ENCODE measurements at regions not wholly inside any gene's neighbourhood (a gene's known extent, or its start where the extent isn't known, plus 50 kb on each side); places are given as distances from the start of the nearest gene placed in this dataset.
"Not testable (repeated sequence)": the region's sequence is repeated elsewhere in the genome, so short reads cannot be mapped to it uniquely, and the experiment has no call there.

DNA sequence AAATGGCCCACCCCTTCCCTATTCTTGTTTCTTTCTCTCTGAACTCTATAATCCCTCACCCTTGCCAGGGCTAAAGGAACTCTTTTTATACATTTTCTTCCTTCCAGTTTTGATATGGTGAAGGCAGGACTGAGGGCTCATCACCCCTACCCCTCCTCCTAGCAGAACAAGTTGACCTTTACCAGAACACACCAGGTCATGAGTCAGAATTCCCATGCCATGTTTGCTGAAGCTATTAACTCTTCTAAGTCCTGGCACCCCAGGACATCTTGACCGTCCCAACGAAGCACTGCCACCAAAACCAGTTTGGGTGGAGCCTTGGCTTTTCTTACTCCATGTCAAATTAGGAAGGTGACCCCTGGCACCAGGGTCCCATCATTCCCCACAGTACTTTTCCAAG lies 57.5 kb upstream of the DYNLT3 start:
- DNase-seq: no peak

DNA sequence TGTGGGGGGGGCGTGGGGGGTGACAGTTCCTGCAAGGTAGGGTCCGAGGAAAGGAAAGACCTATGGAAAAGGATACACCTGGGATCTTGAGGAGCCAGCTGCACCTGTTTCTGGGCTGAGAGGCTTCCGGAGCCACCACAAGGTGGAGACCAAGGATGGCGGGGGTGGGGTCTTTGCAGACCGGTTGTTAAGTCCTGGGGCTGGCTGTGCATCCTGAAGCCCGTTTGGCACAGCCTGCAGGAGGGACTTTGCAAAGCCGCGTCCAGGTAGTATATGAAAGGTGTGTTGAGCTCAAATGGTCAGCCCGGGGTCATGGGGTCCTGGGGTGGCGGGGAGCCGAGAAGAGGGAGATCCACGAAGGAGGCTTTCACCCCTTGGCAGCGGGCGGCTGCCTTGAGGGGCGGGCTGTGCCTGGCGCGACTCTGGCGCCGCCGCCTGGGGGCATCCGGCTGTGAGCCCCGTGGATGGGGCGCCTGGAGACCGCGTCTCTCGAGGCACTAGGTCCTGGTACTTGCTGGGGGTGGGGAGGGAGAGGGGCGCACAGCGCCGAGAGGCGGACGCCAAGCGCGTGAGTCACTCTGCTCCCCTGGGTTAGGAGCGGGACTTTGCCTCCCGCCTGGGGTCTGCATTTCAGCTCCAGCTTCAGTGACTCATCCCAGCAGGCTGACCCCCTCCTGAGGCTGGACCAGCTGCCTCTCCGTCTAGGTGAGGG lies 58.2 kb upstream of the DYNLT3 start:
- DNase-seq: peak; percentile 8

DNA sequence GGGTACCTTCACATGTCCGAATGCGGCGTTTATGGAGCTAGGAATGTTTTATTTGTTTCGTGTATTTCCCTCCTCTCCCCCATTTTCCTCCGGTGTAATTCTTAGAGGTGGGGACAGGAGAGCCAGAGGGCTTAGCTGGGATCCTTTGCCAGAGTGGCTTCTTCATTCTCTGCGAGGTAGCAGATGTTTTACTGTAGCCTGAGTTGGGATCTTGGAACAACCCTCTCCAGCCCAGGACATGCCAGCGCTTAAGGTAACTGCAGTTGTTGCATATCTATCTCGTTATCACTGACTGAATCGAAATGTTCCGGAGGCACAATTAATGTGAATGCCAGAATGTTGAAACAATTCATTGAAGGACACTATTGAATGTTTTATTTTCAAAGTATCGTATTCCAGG lies 59.0 kb upstream of the DYNLT3 start:
- no peak for DNase-seq

DNA sequence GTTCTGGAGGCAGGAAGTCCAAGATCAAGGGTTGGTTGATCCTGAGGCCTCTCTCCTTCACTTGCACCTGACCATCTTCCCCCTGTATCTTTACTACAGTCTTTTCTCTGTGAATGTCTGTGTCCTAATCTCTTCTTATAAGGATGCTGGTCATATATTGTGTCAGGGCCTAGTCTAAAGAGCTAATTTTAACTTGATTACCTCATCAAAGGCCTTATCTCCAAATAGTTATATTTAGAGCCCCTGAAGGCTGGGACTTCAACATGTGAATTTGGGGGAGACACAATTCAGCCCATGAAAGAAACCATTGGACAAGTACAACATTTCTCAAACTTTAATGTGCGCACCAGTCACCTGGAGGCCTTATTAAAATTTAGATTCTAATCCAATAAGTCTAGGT lies 62.8 kb upstream of the DYNLT3 start:
- DNase-seq: no peak

DNA sequence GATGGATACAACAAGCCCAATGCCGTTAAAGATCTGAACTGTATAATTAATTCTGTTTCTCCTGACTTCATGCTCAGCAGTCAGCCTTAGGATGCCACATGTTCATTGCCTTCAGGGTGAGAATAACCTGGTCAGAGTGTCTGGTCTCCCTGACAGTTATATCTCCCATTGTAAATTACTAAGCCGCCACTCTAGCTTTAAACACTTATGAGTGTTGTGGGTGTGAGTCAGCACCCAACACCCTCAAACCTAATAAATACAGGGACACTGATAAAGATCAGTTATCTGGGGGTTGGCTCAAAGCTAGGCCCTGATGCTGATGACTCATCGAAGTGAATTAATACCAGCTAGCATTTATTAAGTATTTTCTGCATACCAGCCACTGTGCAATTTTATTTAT lies 64.9 kb upstream of the DYNLT3 start:
- DNase-seq: peak; percentile 31

DNA sequence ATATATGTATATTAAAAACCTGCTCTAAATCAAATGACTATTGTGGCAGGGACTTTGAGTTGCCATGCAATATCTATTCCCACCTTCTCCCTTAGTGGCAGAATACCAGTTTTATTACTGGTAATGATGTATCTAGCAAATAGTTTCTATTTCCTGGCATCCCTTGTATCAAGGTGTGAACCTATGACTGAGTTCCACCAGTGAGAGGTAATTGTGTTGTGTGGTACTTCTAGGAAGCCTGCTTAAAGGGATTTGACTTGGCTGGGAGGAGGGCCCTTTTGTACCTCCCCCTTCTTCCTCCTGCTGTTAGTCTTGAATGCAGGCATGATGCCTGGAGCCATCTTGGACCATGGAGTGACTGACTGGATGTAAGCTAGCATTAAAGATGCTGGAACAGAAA lies 65.4 kb upstream of the DYNLT3 start:
- no peak for DNase-seq

DNA sequence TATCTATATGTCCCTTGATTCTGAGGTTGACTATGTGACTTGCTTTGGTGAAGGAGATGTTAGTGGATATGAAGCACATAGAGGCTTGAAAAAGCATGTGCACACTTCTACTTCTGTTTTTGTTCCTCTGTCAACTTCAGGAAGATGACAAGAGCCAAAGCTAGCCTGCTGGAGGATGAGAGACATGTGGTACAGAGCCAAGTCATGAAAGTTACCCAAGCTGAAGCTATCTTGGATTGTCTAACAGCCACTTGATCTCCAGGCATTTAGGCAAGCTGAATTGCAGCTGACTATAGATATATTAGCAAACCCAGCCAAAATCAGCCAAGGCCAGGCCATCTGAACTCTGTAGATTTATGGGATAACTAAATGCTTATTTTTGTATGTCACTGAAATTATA lies 70.8 kb upstream of the DYNLT3 start:
- no peak for DNase-seq

DNA sequence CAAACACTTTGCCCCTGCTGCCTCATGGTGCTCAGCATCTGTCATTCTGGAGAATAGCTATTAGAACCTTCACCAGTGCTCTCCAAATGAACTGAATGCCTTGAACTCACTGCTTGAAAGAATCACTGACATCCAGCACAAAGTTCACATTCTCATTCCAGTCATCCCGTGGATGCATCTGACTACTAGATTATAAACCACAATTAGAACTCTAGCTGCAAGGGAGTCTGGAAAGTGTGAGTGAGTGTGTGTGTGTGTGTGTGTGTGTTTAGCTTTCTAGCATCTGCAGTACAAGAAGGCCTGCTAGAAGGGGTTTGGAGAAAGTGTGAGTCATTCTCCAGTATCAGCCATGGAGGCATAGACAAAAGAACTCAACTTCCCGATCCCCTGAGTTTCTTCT lies 71.3 kb upstream of the DYNLT3 start:
- DNase-seq: no peak

DNA sequence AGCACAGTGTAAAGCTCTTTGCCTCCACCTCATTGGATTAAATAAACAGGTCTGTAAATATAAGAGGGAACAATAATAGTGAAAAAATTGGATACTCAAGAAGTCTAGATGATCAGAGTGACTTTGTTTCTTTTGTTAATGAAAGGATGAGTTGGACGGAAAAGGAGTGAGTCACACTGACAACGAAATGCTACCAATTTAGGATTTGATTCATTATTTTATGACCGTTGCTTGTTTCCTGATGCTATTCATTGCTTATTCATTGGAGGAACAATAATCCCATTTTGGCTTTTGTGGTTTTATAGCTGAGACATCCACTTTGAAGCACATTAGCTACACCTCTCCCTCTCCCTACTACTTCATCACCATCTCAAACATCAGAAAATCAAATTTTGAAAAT lies 74.4 kb upstream of the DYNLT3 start:
- DNase-seq: no peak

DNA sequence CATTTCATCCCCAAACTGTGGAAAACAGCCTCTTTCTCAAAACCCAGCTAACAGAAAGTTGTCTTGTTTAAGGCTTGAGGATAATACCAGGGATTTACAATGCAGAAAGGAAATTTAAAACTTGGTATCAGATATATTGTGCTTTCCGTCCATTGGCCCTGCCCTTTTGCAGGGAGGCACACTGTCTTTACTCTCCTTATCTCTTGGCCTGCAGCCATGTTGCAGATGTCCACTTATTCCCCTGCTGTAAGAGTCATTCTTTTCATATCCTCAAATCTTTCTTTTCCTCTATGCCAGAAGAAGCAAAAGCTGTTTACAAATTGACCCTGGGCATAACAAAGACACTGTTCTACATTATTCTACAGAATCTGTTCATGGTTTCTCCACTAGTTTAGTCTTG lies 75.6 kb upstream of the DYNLT3 start:
- no peak for DNase-seq

DNA sequence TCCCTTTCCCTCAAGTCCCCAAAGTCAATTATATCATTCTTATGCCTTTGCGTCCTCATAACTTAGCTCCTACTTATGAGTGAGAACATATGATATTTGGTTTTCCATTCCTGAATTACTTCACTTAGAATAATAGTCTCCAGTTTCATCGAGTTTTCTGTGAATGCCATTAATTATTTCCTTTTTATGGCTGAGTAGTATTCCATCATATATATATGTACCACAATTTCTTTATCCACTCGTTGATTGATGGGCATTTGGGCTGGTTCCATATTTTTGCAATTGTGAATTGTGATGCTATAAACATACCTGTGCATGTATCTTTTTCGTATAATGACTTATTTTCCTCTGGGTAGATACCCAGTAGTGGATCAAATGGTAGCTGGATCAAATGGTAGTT lies 78.4 kb upstream of the DYNLT3 start:
- DNase-seq: not testable (repeated sequence)

DNA sequence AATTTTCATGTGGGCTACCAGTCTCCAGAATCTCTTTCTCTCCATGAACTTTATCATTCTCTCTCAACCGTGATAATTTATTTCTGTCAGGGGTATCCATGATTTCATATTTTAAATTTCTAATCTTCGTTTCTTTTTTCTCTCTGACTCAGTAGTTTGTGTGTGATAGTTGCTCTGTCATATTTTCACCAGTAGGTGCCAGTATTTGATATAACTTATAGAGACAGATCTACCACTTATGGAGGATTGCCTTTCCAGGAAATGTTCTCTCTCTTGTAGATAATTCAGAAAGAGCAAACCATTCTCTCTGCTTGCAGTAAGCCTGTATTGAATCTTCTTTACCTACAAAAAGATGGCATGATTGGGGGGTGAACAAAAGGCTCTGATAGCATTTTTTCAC lies 79.3 kb upstream of the DYNLT3 start:
- peak; percentile 38 for DNase-seq

DNA sequence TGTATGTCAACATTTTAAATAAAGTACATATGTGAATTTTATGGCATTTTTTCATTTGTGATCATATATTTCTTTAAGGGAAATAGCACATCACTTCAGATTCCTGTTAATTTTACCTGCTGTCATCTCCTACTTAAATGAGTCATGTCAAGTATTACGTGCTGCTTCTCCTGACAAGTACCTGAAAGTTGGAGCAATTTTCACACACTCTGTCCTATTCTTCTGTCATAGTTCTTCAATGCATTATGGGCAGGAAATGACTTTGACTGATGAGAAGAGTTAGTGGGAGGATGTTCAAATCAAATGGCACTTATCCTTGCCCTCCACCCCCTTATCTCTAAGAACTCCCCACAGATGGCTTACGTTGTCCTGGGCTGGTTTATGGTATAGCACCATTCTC lies 64.2 kb upstream of the SYTL5 start:
- no peak for DNase-seq

DNA sequence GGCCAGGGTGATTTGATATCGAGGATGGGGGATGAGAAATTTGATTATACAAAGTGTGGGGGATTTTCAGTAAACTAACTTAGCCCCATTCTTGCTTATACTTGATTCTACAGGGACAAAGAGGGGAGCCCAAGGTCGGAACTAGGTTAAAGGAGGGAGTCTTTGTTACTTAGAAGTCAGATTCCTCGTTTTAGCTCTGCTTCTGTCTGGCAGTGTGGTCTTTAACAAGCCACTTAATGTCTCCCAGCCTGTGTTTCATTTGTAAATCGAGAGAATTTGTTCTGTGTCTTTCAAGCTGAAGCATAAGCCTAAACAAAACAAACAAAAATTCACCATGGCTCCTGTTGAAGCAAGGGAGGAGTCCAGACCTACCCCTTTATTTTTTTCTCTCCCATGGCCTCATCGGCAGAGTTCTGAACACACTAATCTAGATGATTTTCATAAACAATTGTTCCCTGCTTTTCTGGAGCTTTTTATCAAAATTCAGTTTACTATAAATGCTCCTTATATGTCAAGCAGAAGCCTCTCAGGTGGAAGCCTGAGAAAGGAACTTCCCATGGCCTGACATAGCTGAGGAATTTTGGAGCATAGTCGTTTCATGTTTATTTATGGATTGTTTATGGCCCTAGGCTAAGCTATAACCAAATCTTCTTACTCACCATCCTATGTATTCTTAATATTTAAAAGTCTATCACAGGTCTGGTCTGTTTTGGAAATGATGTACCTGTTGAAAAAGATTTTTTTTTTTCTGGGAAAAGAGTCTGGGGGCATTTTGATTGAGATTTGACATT lies 62.6 kb upstream of the SYTL5 start:
- no peak for DNase-seq

DNA sequence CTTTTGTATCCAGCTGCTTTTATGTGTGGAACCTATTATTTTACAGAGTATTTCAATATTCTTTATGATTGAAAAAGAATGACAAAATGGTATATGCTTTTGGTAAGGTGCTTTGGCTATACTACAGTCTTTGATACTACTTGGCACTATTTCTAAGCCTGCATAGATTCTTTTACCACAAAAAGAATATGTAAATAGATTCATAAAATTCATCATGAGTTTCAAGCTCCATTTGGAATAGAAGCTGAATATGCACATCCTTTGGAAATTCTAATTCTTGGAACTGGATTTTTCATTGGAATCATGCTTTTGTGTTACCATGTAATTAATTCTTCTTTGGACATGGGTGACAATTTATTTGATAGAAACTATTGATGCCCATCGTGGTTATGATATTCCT lies 60.2 kb upstream of the SYTL5 start:
- DNase-seq: no peak

DNA sequence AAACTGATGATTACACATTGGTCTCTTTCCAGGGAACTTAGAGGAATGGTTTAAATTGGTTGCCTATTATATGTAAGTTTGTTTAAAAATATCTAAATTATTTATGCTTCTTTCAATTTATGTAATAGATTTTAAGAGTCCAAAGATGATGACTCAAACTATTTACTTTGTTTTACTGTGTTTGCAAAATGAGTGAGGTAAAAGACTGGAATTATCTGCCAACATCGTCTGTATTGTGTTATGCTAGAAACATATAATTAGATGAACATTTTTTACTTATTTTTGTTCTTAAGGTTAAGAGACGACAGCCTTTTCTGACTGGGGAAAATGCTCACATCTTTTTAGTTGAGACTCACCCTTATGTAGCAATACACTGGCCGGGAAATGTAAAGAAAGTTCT lies 51.1 kb upstream of the SYTL5 start:
- DNase-seq: no peak

DNA sequence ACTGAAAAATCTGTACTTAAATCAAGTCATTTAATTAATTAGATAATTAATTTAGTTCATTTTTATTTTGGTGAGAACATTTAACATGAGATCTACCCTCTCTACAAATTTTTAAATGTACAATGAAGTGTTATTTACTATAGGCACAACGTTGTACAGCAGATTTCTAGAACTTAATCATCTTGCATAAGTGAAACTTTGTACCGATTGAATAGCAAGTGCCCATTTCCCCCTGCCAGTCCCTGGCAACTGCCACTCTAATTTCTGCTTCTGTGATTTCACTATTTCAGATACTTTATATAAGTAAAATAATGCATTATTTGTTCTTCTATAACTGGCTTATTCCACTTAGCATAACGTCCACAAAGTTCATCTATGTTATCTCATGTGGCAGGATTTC lies 50.1 kb upstream of the SYTL5 start:
- no peak for DNase-seq
